GM10266 (cell line): ENCODE measurements at regions not wholly inside any gene's neighbourhood (a gene's known extent, or its start where the extent isn't known, plus 50 kb on each side); places are given as distances from the start of the nearest gene placed in this dataset.

ENCODE experiments used
- DNase-seq: peaks from one replicate; pipeline ENCODE4 v3.0.0; 2012; ENCODE audit errors: extremely low spot score
- CTCF ChIP-seq: IDR thresholded peaks from 2 replicates; pipeline ENCODE4 v1.5.1; 2012; ENCODE audit warnings: mild to moderate bottlenecking, low read depth; ENCODE audit not compliant: control insufficient read depth, insufficient read depth; ENCODE audit errors: missing control alignments

DNA sequence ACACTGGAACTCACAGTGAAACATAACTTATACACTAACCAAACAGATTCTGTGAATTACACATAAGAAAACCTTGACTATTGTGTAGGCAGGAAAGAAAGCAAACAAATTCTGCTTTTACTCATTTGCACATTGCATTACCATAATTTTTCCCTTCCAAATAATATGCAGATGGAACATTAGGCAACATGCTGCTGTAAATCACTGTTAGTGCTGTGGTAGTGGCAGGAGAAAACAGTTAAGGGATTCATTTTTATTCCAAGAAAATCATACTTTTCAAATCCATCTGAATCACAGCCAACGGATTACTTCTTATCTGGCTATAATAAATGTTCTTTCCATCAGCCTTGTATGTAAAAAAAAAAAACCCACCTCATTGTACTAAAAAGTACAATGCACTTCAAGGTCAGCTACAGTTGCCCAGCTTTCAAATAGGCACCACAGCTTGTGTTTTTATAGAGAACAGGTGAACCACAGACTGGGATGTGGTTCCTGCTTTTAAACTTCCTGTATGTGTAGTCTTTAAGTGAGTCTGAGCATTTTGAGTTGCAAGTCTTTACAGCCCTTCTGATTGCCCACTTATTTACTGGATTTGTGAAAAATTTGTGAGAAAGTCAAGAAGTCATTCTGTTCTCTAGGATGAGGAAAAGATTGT, 590.0 kb upstream of the SEMA3D start:
- TF ChIP-seq CTCF = no peak
- no peak for DNase-seq

- no peak for TF ChIP-seq CTCF
- DNase-seq = no peak
These were observed 588.6 kb upstream of the SEMA3D start for GRCh38 chr7:85775431-85775830.

DNA sequence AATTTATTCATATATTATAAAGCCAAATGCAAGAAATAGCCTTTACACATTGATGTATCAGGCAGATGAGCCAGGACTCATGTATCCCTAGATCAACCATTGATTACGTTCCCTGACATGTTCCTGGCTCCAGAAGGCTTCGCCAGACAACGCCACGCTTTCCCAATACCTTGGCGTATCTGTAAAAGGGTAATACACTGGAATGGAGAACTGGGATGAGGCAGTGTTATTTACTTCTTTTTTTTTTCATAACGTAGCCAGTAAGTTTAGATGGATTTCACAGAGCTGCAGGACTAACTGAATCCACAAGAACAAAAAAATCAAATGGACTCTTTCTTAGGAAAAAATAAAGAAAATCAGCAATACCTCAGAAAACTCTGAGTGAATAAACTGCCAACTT, 588.1 kb upstream of the SEMA3D start:
- no peak for DNase-seq
- no peak for TF ChIP-seq CTCF

- DNase-seq = no peak
- no peak for TF ChIP-seq CTCF
These were observed 586.4 kb upstream of the SEMA3D start for GRCh38 chr7:85773116-85773728.

DNA sequence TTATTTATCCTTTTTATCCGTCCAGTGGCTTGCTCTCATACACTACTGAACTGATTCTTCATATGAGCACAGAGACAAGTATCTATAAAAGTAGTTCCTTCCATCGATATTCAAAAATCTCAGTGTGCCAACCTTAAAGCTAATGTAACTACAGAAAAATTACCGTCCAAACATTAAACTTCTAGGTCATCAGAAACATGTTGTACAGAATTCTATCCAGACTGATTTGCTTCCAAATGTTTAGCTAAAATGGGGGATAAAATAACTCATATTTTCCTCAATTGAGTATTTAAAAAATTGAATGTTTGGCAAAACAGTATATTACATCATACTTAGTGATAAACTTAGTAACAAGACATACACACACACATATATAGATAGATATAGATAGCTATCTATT, 584.7 kb upstream of the SEMA3D start:
- DNase-seq = no peak
- no peak for TF ChIP-seq CTCF

DNA sequence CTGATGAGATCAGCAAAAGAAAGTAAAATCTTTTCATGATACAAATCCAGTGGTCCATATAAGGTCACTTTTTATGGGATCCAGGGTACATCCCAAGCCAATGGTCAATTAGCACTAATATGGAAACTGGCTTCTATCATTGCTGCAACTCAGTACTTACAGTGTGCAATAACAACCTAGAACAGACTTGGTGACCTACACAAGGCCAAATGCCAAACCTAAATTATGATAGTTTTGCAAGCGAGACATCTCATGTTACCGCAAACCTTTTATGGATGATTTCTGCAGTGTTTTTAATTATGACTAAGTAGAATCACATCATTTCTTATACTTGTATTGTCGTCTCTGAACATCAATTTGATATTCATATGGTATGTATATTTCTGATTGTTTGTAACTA, 583.5 kb upstream of the SEMA3D start:
- TF ChIP-seq CTCF = no peak
- no peak for DNase-seq

GRCh38 chr7:85765698-85766298, 578.9 kb upstream of the SEMA3D start:
- no peak for TF ChIP-seq CTCF
- DNase-seq = no peak
